ENCODE measurements at regions not wholly inside any gene's neighbourhood (a gene's known extent, or its start where the extent isn't known, plus 50 kb on each side); places are given as distances from the start of the nearest gene placed in this dataset.

DNA sequence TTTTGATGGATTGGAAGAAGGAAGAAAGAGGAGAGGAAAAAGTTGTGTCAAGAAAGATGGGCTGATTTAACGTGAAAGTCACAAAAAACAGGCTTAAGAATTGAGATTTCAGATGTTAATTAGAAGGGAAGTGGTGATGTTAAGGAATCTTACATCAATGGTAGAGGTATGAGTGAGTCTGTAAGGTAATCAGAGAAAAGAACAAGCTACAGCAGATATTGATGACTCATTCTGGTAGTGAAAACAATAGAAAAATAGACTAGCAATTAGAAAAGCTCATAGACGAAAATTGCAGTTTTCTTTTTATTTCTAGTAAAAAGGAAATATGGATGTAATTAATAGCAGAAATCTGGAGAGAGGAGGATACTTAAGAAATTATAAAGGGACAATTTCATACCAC, 559.6 kb downstream of the MCTP2 start:
- no peaks in the 10 kb centered on the region for H3K27me3 ChIP-seq (ENCODE audit: insufficient read depth, low read length, poor library complexity)
- H3K4me1 ChIP-seq (ENCODE audit: insufficient read depth, low read length), result no peaks in the 10 kb centered on the region
- TF ChIP-seq, protein P1, sequence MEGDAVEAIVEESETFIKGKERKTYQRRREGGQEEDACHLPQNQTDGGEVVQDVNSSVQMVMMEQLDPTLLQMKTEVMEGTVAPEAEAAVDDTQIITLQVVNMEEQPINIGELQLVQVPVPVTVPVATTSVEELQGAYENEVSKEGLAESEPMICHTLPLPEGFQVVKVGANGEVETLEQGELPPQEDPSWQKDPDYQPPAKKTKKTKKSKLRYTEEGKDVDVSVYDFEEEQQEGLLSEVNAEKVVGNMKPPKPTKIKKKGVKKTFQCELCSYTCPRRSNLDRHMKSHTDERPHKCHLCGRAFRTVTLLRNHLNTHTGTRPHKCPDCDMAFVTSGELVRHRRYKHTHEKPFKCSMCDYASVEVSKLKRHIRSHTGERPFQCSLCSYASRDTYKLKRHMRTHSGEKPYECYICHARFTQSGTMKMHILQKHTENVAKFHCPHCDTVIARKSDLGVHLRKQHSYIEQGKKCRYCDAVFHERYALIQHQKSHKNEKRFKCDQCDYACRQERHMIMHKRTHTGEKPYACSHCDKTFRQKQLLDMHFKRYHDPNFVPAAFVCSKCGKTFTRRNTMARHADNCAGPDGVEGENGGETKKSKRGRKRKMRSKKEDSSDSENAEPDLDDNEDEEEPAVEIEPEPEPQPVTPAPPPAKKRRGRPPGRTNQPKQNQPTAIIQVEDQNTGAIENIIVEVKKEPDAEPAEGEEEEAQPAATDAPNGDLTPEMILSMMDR (IDR thresholded peaks at IDR 0.05; ENCODE audit: borderline replicate concordance, extremely low read depth, low read length, poor library complexity, severe bottlenecking), result no peak
- no peak for TF ChIP-seq EZH2 (IDR thresholded peaks at IDR 0.05; ENCODE audit: borderline replicate concordance, low read depth, low read length, severe bottlenecking)
- DNase-seq (no peak), ATAC-seq (ENCODE audit: insufficient read depth, low read depth) (no peak)
- no peak overlapping the region for H3K9ac ChIP-seq (ENCODE audit: low read depth, low read length)
- no peaks in the 10 kb centered on the region for H4K20me1 ChIP-seq (ENCODE audit: insufficient read depth, low read length)
- no peak overlapping the region for H3K4me2 ChIP-seq (ENCODE audit: insufficient read depth, low read length)
- no peak overlapping the region for H3K27ac ChIP-seq (ENCODE audit: low read length)
- no peaks in the 10 kb centered on the region for H3K79me2 ChIP-seq (ENCODE audit: insufficient read depth, low read length)
- H3K4me3 ChIP-seq (ENCODE audit: low read depth in 1 of 2, low read length in 2 of 2), result no peak overlapping the region
- no peak overlapping the region for H2AFZ ChIP-seq (ENCODE audit: low read depth, low read length)
- no peaks in the 10 kb centered on the region for H3K9me3 ChIP-seq (ENCODE audit: insufficient read depth, low read length, severe bottlenecking)
- H3K36me3 ChIP-seq (ENCODE audit: insufficient read depth, low read length), result no peaks in the 10 kb centered on the region

DNA sequence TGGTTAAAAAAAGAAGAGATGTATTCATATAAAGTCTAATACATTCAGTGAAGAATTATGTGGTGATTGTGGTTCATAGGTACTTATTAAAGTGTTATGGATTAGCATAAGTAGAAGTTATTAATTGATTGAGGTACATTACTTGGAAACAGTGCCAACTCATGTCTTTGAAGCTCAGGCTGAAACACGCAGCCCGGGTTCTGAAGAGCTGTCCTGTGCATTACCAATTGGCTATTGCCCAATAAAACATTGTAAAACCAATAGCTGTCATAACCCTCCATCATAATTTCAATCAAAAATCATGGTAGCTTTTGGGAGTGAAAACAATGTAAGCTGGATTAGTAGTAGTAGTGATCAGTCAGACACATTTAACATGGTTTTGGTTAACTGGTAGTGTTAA, 560.1 kb downstream of the MCTP2 start:
- H3K4me2 ChIP-seq (ENCODE audit: insufficient read depth, low read length), result no peak overlapping the region
- DNase-seq (no peak), ATAC-seq (ENCODE audit: insufficient read depth, low read depth) (no peak)
- H3K4me3 ChIP-seq (ENCODE audit: low read depth in 1 of 2, low read length in 2 of 2), result no peak overlapping the region
- no peaks in the 10 kb centered on the region for H3K79me2 ChIP-seq (ENCODE audit: insufficient read depth, low read length)
- no peak overlapping the region for H3K27ac ChIP-seq (ENCODE audit: low read length)
- no peaks in the 10 kb centered on the region for H3K27me3 ChIP-seq (ENCODE audit: insufficient read depth, low read length, poor library complexity)
- no peaks in the 10 kb centered on the region for H3K4me1 ChIP-seq (ENCODE audit: insufficient read depth, low read length)
- H3K9me3 ChIP-seq (ENCODE audit: insufficient read depth, low read length, severe bottlenecking), result no peaks in the 10 kb centered on the region
- H4K20me1 ChIP-seq (ENCODE audit: insufficient read depth, low read length), result no peaks in the 10 kb centered on the region
- no peak overlapping the region for H3K9ac ChIP-seq (ENCODE audit: low read depth, low read length)
- TF ChIP-seq, protein P1 (IDR thresholded peaks at IDR 0.05; ENCODE audit: borderline replicate concordance, extremely low read depth, low read length, poor library complexity, severe bottlenecking), result no peak
- no peak for TF ChIP-seq EZH2 (IDR thresholded peaks at IDR 0.05; ENCODE audit: borderline replicate concordance, low read depth, low read length, severe bottlenecking)
- H2AFZ ChIP-seq (ENCODE audit: low read depth, low read length), result no peak overlapping the region
- H3K36me3 ChIP-seq (ENCODE audit: insufficient read depth, low read length), result no peaks in the 10 kb centered on the region

DNA sequence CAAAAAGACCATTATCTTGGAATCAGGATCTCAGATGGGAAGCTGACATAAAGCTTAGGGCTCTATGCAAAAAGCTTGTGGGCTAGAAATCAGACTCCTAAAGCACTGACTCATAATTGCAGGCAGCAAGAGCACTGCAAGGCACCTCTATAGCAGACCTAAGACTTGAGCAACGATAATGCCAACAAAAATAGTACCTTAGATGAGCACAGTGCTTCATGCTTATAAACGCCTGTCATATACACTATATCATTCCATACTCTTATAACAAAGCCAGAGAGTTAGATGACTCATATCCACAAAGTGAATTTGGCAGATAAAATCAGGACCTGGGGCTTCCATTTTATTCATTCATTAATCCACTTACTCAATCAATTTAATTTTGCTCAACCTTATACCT, 560.8 kb downstream of the MCTP2 start:
- no peaks in the 10 kb centered on the region for H4K20me1 ChIP-seq (ENCODE audit: insufficient read depth, low read length)
- H3K36me3 ChIP-seq (ENCODE audit: insufficient read depth, low read length), result no peaks in the 10 kb centered on the region
- TF ChIP-seq, protein P1 (IDR thresholded peaks at IDR 0.05; ENCODE audit: borderline replicate concordance, extremely low read depth, low read length, poor library complexity, severe bottlenecking), result no peak
- TF ChIP-seq EZH2 (IDR thresholded peaks at IDR 0.05; ENCODE audit: borderline replicate concordance, low read depth, low read length, severe bottlenecking), result no peak
- no peak overlapping the region for H3K27ac ChIP-seq (ENCODE audit: low read length)
- H3K79me2 ChIP-seq (ENCODE audit: insufficient read depth, low read length), result no peaks in the 10 kb centered on the region
- no peaks in the 10 kb centered on the region for H3K4me1 ChIP-seq (ENCODE audit: insufficient read depth, low read length)
- DNase-seq, result no peak
- H3K4me2 ChIP-seq (ENCODE audit: insufficient read depth, low read length), result no peak overlapping the region
- no peaks in the 10 kb centered on the region for H3K9me3 ChIP-seq (ENCODE audit: insufficient read depth, low read length, severe bottlenecking)
- no peak for ATAC-seq (ENCODE audit: insufficient read depth, low read depth)
- no peak overlapping the region for H3K9ac ChIP-seq (ENCODE audit: low read depth, low read length)
- H3K4me3 ChIP-seq (ENCODE audit: low read depth in 1 of 2, low read length in 2 of 2), result no peak overlapping the region
- H3K27me3 ChIP-seq (ENCODE audit: insufficient read depth, low read length, poor library complexity), result no peaks in the 10 kb centered on the region
- H2AFZ ChIP-seq (ENCODE audit: low read depth, low read length), result no peak overlapping the region

DNA sequence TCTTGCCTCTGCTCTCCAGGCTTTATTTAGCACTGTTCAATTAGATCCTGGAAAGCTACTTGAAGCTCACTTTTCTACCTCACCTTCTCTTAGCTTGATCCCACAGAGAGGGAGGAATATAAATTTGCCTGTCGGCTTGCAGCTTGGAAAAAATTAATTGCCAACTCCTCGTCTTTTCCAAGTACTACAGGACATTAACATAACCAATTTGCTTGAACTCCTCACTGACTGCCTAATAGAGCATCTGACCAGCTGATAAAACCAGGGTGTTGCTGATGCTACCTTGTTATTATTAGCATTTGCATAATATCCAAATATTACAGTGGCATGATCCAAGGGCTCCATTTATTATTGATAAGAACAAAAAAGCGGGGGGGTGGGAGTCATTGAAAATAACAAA, 561.8 kb downstream of the MCTP2 start:
- H2AFZ ChIP-seq (ENCODE audit: low read depth, low read length), result no peak overlapping the region
- ATAC-seq (ENCODE audit: insufficient read depth, low read depth) (no peak), DNase-seq (no peak)
- no peak overlapping the region for H3K4me2 ChIP-seq (ENCODE audit: insufficient read depth, low read length)
- H3K9me3 ChIP-seq (ENCODE audit: insufficient read depth, low read length, severe bottlenecking), result no peaks in the 10 kb centered on the region
- H3K36me3 ChIP-seq (ENCODE audit: insufficient read depth, low read length), result no peaks in the 10 kb centered on the region
- H3K27me3 ChIP-seq (ENCODE audit: insufficient read depth, low read length, poor library complexity), result no peaks in the 10 kb centered on the region
- H3K9ac ChIP-seq (ENCODE audit: low read depth, low read length), result no peak overlapping the region
- no peaks in the 10 kb centered on the region for H4K20me1 ChIP-seq (ENCODE audit: insufficient read depth, low read length)
- TF ChIP-seq, protein P1 (IDR thresholded peaks at IDR 0.05; ENCODE audit: borderline replicate concordance, extremely low read depth, low read length, poor library complexity, severe bottlenecking), result no peak
- no peak for TF ChIP-seq EZH2 (IDR thresholded peaks at IDR 0.05; ENCODE audit: borderline replicate concordance, low read depth, low read length, severe bottlenecking)
- no peak overlapping the region for H3K4me3 ChIP-seq (ENCODE audit: low read depth in 1 of 2, low read length in 2 of 2)
- H3K27ac ChIP-seq (ENCODE audit: low read length), result no peak overlapping the region
- no peaks in the 10 kb centered on the region for H3K79me2 ChIP-seq (ENCODE audit: insufficient read depth, low read length)
- H3K4me1 ChIP-seq (ENCODE audit: insufficient read depth, low read length), result no peaks in the 10 kb centered on the region
